Endometrial microvascular endothelial cells (primary cell): ENCODE measurements at regions not wholly inside any gene's neighbourhood (a gene's known extent, or its start where the extent isn't known, plus 50 kb on each side); places are given as distances from the start of the nearest gene placed in this dataset.
"Not testable (repeated sequence)": the region's sequence is repeated elsewhere in the genome, so short reads cannot be mapped to it uniquely, and the experiment has no call there.

Experiments
- in situ Hi-C: cut with HindIII; loops from 2 replicates; pipeline ENCODE4 v1.10.0; 2017; ENCODE audit warnings: low sequenced_read_pairs, low pct_unique_long_range_greater_than_20kb; ENCODE audit errors: inconsistent ontology term

- in situ Hi-C loops = no loop called here
Measured at GRCh38 chr11:10993640-10994039, 135.8 kb upstream of the ZBED5 start.

GRCh38 chr11:10993186-10993585, 135.3 kb upstream of the ZBED5 start:
- in situ Hi-C loops = no loop called here

DNA sequence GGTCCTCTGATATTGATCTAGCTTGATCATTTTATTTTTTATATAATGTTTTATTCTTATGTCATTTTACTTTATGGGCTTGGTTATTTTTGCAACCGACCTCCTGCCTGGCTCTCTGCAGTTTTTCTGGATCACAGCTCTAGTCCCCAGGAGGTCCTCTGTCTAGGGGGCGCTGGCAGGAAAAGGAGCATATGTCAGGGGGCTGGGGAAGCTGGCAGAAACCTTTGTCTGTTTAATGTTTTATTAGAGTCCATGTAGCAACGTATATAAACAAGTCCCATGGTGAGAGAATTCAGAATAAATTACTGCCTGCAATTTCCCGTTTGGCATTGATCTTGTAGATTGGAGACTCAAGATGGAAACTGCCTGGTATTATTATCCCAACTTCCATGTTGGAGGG, 133.5 kb upstream of the ZBED5 start:
- in situ Hi-C loops = no loop called here

GRCh38 chr11:10990637-10991193, 132.9 kb upstream of the ZBED5 start:
- in situ Hi-C loops = no loop called here

- in situ Hi-C loops = no loop called here
Measured at GRCh38 chr11:10990160-10990559, 132.3 kb upstream of the ZBED5 start.

DNA sequence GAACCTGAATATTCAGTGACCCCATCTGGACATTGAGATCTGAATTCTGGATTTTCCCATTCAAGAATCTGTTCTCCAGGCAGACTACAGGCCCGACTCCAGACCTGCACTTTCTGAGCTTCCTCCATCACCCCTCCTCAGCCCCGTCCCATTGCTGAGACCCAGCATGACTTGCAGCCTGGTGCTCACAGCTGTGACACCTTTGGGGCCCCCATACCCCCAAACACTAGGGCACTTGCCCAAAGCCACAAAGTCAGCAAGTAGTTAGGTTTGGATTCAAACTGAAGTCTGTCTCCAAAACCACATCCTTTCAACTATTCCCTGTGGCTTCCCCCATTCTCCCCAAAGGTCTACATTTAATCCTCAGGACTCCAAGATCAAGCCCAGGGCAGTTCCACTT, 128.2 kb upstream of the ZBED5 start:
- in situ Hi-C loops = no loop called here

DNA sequence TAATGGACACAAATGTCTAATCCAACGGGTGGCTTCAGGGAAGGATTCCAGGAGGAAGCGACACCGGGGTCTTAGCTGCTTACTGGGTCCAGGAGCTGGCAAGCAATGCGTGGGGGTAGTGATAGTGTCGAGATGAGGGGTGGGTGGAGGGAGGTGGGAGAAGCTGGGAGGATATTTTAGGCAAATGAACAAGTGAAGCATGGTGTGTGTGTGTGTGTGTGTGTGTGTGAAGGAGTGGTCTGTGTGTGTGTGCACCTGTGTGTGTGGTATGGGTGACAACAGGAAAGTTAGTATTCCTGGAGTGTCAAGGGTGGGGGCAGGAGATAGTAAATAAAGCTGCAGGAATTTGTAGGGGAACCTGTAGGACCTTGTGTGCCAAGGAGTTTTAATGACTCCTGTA, 126.9 kb upstream of the ZBED5 start:
- in situ Hi-C loops = no loop called here

- in situ Hi-C loops = no loop called here
Measured at GRCh38 chr11:10984250-10984649, 126.4 kb upstream of the ZBED5 start.

GRCh38 chr11:10982704-10983510, 125.1 kb upstream of the ZBED5 start:
- in situ Hi-C loops = no loop called here

- in situ Hi-C loops = no loop called here
Measured at GRCh38 chr11:10979529-10979928, 121.7 kb upstream of the ZBED5 start.

DNA sequence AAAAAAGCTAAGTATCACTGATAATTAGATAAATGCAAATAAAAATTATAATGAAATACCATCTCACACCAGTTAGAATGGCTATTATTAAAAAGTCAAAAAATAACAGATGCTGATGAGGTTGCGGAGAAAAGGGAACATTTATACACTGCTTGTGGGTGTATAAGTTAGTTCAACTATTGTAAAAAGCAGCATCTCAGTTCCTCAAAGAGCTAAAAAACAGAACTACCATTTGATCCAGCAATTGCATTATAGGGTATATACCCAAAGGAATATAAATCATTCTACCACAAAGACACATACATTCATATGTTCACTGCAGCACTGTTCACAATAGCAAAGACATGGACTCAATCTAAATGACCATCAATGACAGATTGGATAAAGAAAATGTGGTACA, 120.3 kb upstream of the ZBED5 start:
- in situ Hi-C loops = no loop called here

- in situ Hi-C loops = no loop called here
Measured at GRCh38 chr11:10975287-10975721, 117.5 kb upstream of the ZBED5 start.

DNA sequence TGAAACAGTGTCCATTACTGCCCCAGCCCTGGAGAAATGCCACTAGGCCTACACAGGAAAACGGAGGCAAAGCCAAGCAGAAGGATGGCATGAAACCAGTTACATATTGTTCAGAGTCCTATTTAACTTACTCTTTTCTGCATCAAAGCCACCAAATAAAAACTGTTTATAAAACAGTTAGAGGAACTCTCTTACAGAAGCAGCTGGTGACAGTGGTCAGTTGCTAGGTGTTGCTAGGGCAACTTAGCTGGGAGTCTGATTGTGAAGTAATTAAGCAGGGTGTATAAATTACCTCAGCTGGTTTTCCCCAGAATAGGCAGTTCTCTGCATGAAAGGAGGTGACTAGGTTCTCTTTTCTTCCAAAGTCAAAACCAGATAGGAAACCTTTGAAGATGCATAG, 115.6 kb upstream of the ZBED5 start:
- in situ Hi-C loops = no loop called here

- in situ Hi-C loops = no loop called here
Measured at GRCh38 chr11:10970926-10971325, 113.1 kb upstream of the ZBED5 start.

DNA sequence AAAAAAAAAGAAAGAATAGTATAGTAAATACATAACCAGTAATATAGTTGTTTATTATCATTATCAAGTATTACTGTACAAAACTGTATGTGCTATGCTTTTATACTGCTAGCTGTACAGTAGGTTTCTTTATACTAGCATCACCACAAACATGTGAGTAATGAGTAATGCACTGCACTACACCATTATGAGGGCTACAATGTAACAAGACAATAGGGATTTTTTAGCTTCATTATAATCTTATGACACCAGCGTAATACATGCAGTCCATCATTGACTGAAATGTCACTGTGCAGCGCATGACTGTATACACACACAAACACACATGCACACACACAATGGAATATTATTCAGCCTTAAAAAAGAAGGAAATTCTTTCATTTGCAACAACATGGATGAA, 111.5 kb upstream of the ZBED5 start:
- in situ Hi-C loops = no loop called here

- in situ Hi-C loops = not testable (repeated sequence)
Measured at GRCh38 chr11:10956884-10957283, 99.0 kb upstream of the ZBED5 start.

- in situ Hi-C loops = no loop called here
Measured at GRCh38 chr11:10955616-10956015, 97.8 kb upstream of the ZBED5 start.

GRCh38 chr11:10954184-10954583, 96.3 kb upstream of the ZBED5 start:
- in situ Hi-C loops = no loop called here

DNA sequence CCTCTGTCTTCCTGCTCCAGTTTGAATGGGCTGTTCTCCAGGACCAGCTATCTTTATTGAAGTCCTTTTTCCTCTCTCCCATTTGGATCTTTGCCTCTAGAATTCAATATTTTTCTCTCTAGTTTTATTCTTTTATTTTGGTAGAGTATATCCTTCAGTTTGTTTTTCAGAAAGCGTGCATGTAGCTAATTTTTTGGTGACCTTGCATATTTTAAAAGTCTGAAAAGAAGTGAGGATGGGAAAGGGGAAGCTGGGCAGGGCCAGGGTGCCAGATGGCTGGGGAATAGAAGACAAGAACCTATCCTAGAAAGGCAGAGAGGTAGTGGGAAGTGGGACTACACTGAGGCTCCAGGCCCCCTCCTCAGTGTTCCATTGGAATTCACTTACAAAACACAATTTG, 95.0 kb upstream of the ZBED5 start:
- in situ Hi-C loops = no loop called here

DNA sequence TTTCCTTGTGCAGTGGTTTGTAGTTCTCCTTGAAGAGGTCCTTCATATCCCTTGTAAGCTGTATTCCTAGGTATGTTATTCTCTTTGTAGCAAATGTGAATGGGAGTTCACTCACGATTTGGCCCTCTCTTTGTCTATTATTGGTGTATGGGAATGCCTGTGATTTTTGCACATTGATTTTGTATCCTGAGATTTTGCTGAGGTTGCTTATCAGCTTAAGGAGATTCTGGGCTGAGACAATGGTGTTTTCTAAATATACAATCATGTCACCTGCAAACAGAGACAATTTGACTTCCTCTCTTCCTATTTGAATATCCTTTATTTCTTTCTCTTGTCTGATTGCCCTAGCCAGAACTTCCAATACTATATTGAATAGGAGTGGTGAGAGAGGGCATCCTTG, 90.1 kb upstream of the ZBED5 start:
- in situ Hi-C loops = not testable (repeated sequence)

DNA sequence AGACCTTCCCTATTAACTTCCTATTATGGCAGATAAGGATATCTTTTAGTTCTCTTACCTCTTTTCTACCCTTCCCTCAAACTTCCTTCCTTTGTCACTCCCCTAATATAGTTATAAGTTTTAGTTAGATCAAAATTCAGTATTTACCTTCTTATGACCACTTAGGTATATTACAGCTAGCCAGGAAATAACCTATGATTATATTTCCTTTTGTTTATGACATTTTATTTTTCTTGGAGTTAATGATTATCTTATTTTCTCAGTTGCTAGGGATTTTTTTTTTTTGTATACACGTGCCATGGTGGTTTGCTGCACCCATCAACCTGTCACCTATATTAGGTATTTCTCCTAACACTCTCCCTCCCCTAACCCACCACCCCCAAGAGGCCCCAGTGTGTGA, 88.2 kb upstream of the ZBED5 start:
- in situ Hi-C loops = no loop called here
